K562 (cell line): ENCODE measurements at regions not wholly inside any gene's neighbourhood (a gene's known extent, or its start where the extent isn't known, plus 50 kb on each side); places are given as distances from the start of the nearest gene placed in this dataset.

Source experiments
- ATAC-seq: fragments of 200-7000 bp; cut with Tn5 transposase; 3 replicates; pipeline ENCODE4 v1.9.1; 2020; ENCODE audit warnings: moderate library complexity
- BruUV-seq: library from RNA; stranded (reverse); fragments of 400-500 nt; replicated peaks from 2 replicates; lab custom pipeline; 2021; lab: Mats Ljungman, UMichigan
- CTCF ChIA-PET: fragments of 300-600 bp; formaldehyde crosslinking; extraction: SDS; loops from one replicate; lab custom pipeline; 2021; ENCODE audit warnings: low intra/inter-chr PET ratio; lab: Yijun Ruan, JAX
- POLR2A ChIA-PET: fragments of 300-600, 350-650 bp; sonication (Branson Sonifier 250); formaldehyde crosslinking; extraction: SDS; loops from one replicate; lab custom pipeline; 2021; ENCODE audit warnings: antibody characterized with exemption, inconsistent platforms; lab: Yijun Ruan, JAX
- DNase-seq, 4 experiments: peaks; one replicate each; pipeline versions ENCODE4 v3.0.0 to v3.0.0-alpha.2; 2011 to 2018; ENCODE audit warnings: low spot score in 3 of 4, mixed read lengths in 3 of 4; ENCODE audit errors: extremely low read depth in 1 of 4
- FAIRE-seq: peaks from 2 replicates; lab custom pipeline; 2011; peaks lifted over from hg19 to GRCh38; lab: Jason Lieb, UNC
- H2AFZ ChIP-seq: 2 replicates; pipeline ENCODE4 v1.6.0; 2011; ENCODE audit warnings: low read depth, low read length, control low read depth, inconsistent platforms
- H3K27ac ChIP-seq: fragments of 200-600 bp; 3 replicates; pipeline ENCODE4 v1.8.0; 2011; ENCODE audit warnings: low read depth, mild to moderate bottlenecking, control low read depth, inconsistent platforms, low read length, moderate library complexity, mixed read lengths; ENCODE audit errors: extremely low read depth
- H3K27me3 ChIP-seq, 2 experiments: fragments of 300-600 bp in 1 of 2; 2 replicates in 1 of 2; 3 replicates in 1 of 2; pipeline versions ENCODE4 v1.6.0 to v1.8.0; 2011; ENCODE audit warnings: inconsistent platforms in 2 of 2, low read length in 2 of 2, mild to moderate bottlenecking in 1 of 2, mixed read lengths in 1 of 2, moderate library complexity in 1 of 2; ENCODE audit not compliant: control insufficient read depth in 2 of 2, insufficient read depth in 2 of 2
- H3K36me3 ChIP-seq: fragments of 300-600 bp; 3 replicates; pipeline ENCODE4 v1.8.0; 2011; ENCODE audit warnings: mild to moderate bottlenecking, low read length, inconsistent platforms; ENCODE audit not compliant: control insufficient read depth, insufficient read depth
- H3K4me1 ChIP-seq, 2 experiments: fragments of 200-600 bp in 1 of 2; replicated peaks in 1 of 2; 2 replicates in 1 of 2; 3 replicates in 1 of 2; pipeline versions ENCODE4 v1.5.1 to v1.8.0; 2011; ENCODE audit warnings: inconsistent platforms in 2 of 2, low read length in 2 of 2, mild to moderate bottlenecking in 1 of 2, mixed read lengths in 1 of 2, moderate library complexity in 1 of 2; ENCODE audit not compliant: control insufficient read depth in 2 of 2, insufficient read depth in 2 of 2
- H3K4me2 ChIP-seq: 2 replicates; pipeline ENCODE4 v1.6.1; 2011; ENCODE audit warnings: low read length, control low read depth, inconsistent platforms, mixed read lengths; ENCODE audit not compliant: insufficient read depth
- H3K4me3 ChIP-seq: fragments of 200-600 bp; sonication (generic), shearing (Covaris generic); 2 replicates; pipeline ENCODE4 v1.5.1; 2016; ENCODE audit warnings: control low read depth, inconsistent platforms
- H3K79me2 ChIP-seq: fragments of 200-600 bp; 3 replicates; pipeline ENCODE4 v1.8.0; 2011; ENCODE audit warnings: low read length, inconsistent platforms; ENCODE audit not compliant: control insufficient read depth, insufficient read depth
- H3K9ac ChIP-seq, 2 experiments: 2 replicates each; pipeline versions ENCODE4 v1.6.0 to v1.6.1; 2011; ENCODE audit warnings: low read depth in 2 of 2, low read length in 2 of 2, control low read depth in 1 of 2, inconsistent platforms in 1 of 2, mild to moderate bottlenecking in 1 of 2, mixed read lengths in 1 of 2; ENCODE audit not compliant: insufficient read depth in 1 of 2
- H3K9me1 ChIP-seq: one replicate; pipeline ENCODE4 v1.6.0; 2011; ENCODE audit warnings: inconsistent platforms, mild to moderate bottlenecking, low read length, moderate library complexity; ENCODE audit not compliant: control insufficient read depth, insufficient read depth
- H3K9me3 ChIP-seq: replicated peaks from 2 replicates; pipeline ENCODE4 v1.5.1; 2011; ENCODE audit warnings: low read depth, low read length, inconsistent platforms; ENCODE audit not compliant: control insufficient read depth, insufficient read depth
- H4K20me1 ChIP-seq: replicated peaks from 2 replicates; pipeline ENCODE4 v1.6.1; 2011; ENCODE audit warnings: low read length, inconsistent platforms, mixed read lengths; ENCODE audit not compliant: control insufficient read depth, insufficient read depth
- BRF1 ChIP-seq: IDR thresholded peaks from 3 replicates; pipeline ENCODE4 v1.6.1; 2011; ENCODE audit warnings: borderline replicate concordance, mild to moderate bottlenecking; ENCODE audit not compliant: insufficient read length; ENCODE audit errors: extremely low read depth
- CBFA2T2 ChIP-seq: fragments of 450-650 bp; conservative IDR thresholded peaks from 2 replicates; pipeline ENCODE4 v1.6.1; 2017; ENCODE audit warnings: mild to moderate bottlenecking
- CBX3 ChIP-seq, 2 experiments: IDR thresholded peaks; 1 replicate in 1 of 2; 2 replicates in 1 of 2; pipeline ENCODE4 v1.6.1; 2012; ENCODE audit warnings: inconsistent platforms in 2 of 2, low read length in 2 of 2, borderline replicate concordance in 1 of 2, control low read depth in 1 of 2
- CHD4 ChIP-seq: fragments of 200-600 bp; sonication (generic); IDR thresholded peaks from 3 replicates; pipeline ENCODE4 v1.6.1; 2012; ENCODE audit warnings: low read depth, mild to moderate bottlenecking, mixed read lengths, low read length, inconsistent platforms; ENCODE audit not compliant: insufficient read depth, insufficient replicate concordance, poor library complexity, severe bottlenecking
- MLX ChIP-seq, 2 experiments: fragments of 450-650 bp in 1 of 2; sonication (generic) in 1 of 2; formaldehyde crosslinking; conservative IDR thresholded peaks; 2 replicates each; pipeline versions ENCODE4 v1.4.0 to v1.8.1; 2020 to 2022; ENCODE audit warnings: mild to moderate bottlenecking in 1 of 2, missing genetic modification reagents in 1 of 2
- MNT ChIP-seq, 2 experiments: fragments of 450-650 bp; conservative IDR thresholded peaks; 2 replicates each; pipeline ENCODE4 v1.6.1; 2017; ENCODE audit warnings: mild to moderate bottlenecking in 2 of 2, moderate library complexity in 2 of 2
- MTA1 ChIP-seq: fragments of 450-650 bp; IDR thresholded peaks from 2 replicates; pipeline ENCODE4 v1.6.1; 2017; ENCODE audit warnings: borderline replicate concordance
- NFE2L1 ChIP-seq: fragments of 450-650 bp; IDR thresholded peaks from 2 replicates; pipeline ENCODE4 v1.6.1; 2016; ENCODE audit warnings: missing genetic modification characterization, low read depth, mild to moderate bottlenecking, missing compliant biosample characterization, moderate library complexity, borderline replicate concordance
- NR2C1 ChIP-seq, 2 experiments: fragments of 450-650 bp; IDR thresholded peaks; 2 replicates each; pipeline ENCODE4 v1.6.1; 2017; ENCODE audit warnings: mild to moderate bottlenecking in 2 of 2, antibody characterized with exemption in 1 of 2, inconsistent platforms in 1 of 2, missing compliant biosample characterization in 1 of 2, missing genetic modification characterization in 1 of 2
- SMARCA4 ChIP-seq: fragments of 450-650 bp; IDR thresholded peaks from 2 replicates; pipeline ENCODE4 v1.6.1; 2016
- TRIM25 ChIP-seq: fragments of 450-650 bp; IDR thresholded peaks from 2 replicates; pipeline ENCODE4 v1.7.0; 2016; ENCODE audit warnings: borderline replicate concordance
- ZNF121 ChIP-seq: sonication (generic); formaldehyde crosslinking; conservative IDR thresholded peaks from 2 replicates; pipeline ENCODE4 v1.8.0; 2022; ENCODE audit warnings: missing genetic modification reagents
- ZNF41 ChIP-seq: fragments of 250-450 bp; sonication (Bioruptor Pico); conservative IDR thresholded peaks from 2 replicates; pipeline ENCODE4 v1.4.0; 2020; ENCODE audit warnings: mild to moderate bottlenecking
- WGBS: fragments of 100-300 bp; shearing (Covaris generic); methylation state at CpG from one replicate; pipeline ENCODE4 v1.1.6; 2016; ENCODE audit warnings: low coverage, mixed read lengths; ENCODE audit not compliant: insufficient coverage; ENCODE audit errors: missing lambda C conversion rate; 5-methylcytosine and 5-hydroxymethylcytosine counted together
- in situ Hi-C: fragments of 300-500 bp; cut with MboI; formaldehyde crosslinking; loops from 4 replicates; pipeline ENCODE4 v1.15.0; 2018; ENCODE audit warnings: inconsistent platforms, mixed read lengths
- intact Hi-C: fragments of 100-400 bp; cut with micrococcal nuclease; formaldehyde crosslinking; loops from 2 replicates; pipeline ENCODE4 v1.14.2; 2022
- TF ChIP-seq, protein P1 (sequence below): fragments of 250-450 bp; sonication (Bioruptor Pico); IDR thresholded peaks from 2 replicates; pipeline ENCODE4 v1.4.0; 2020; ENCODE audit warnings: borderline replicate concordance

GRCh38 chr10:80737209-80737608 is 199.5 kb downstream of the SH2D4B start:
- Histone ChIP-seq H3K9ac (no peak overlapping the region), H3K9me1 (no peaks in the 10 kb centered on the region), H3K79me2 (no peaks in the 10 kb centered on the region), H3K27ac (no peak overlapping the region), H3K4me2 (no peak overlapping the region), H3K4me3 (no peak overlapping the region), H2AFZ (peak overlapping the region; percentile 50; the same call in 1 of the 2 replicates), H3K9me3 (no peaks in the 10 kb centered on the region), H3K27me3 (no peaks in the 10 kb centered on the region), H3K36me3 (no peaks in the 10 kb centered on the region), H4K20me1 (no peaks in the 10 kb centered on the region), H3K4me1 (peaks cover 11 to 28% of the 10 kb centered on the region in 2 experiments)
- in situ Hi-C loops: no loop called here
- POLR2A ChIA-PET: interaction anchor here (0.8 kb wide), 1 partner anchor 15 kb away, joined by 4 read pairs; no protein-coding TSS in a partner anchor
- DNase-seq: no peak
- intact Hi-C loops: no loop called here
- CTCF ChIA-PET: no interaction called here
- no peak for FAIRE-seq
- BruUV-seq: no TSS peak
- WGBS: 32% methylated on average over 2 of the region's 2 CpGs
- no peak for TF ChIP-seq CBX3 (IDR thresholded peaks at IDR 0.05; ENCODE audit: borderline replicate concordance in 1 of 2, low read length in 2 of 2)
- TF ChIP-seq MTA1: no peak
- TF ChIP-seq NR2C1 (IDR thresholded peaks at IDR 0.05): no peak
- no peak for TF ChIP-seq NR2C1 (tag; IDR thresholded peaks at IDR 0.05)
- no peak for TF ChIP-seq MNT (conservative IDR thresholded peaks at IDR 0.05)
- TF ChIP-seq BRF1: no peak
- no peak for TF ChIP-seq CBFA2T2
- TF ChIP-seq ZNF41 (CRISPR knock-in tag): no peak
- TF ChIP-seq NFE2L1: no peak
- no peak for TF ChIP-seq CHD4
- TF ChIP-seq ZNF121: no peak
- TF ChIP-seq SMARCA4: no peak
- no peak for TF ChIP-seq TRIM25
- no peak for TF ChIP-seq MLX (CRISPR knock-in tag; conservative IDR thresholded peaks at IDR 0.05)
- TF ChIP-seq, protein P1, sequence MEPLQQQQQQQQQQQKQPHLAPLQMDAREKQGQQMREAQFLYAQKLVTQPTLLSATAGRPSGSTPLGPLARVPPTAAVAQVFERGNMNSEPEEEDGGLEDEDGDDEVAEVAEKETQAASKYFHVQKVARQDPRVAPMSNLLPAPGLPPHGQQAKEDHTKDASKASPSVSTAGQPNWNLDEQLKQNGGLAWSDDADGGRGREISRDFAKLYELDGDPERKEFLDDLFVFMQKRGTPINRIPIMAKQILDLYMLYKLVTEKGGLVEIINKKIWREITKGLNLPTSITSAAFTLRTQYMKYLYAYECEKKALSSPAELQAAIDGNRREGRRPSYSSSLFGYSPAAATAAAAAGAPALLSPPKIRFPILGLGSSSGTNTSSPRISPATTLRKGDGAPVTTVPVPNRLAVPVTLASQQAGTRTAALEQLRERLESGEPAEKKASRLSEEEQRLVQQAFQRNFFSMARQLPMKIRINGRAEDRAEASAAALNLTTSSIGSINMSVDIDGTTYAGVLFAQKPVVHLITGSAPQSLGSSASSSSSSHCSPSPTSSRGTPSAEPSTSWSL (CRISPR knock-in tag): no peak
- no peak for ATAC-seq
